Pancreas (tissue), 10 donors: ENCODE measurements at regions not wholly inside any gene's neighbourhood (a gene's known extent, or its start where the extent isn't known, plus 50 kb on each side); places are given as distances from the start of the nearest gene placed in this dataset.

Experiments
- ATAC-seq, 4 donors: fragments of 200-7000 bp; cut with Tn5 transposase; one replicate each; pipeline versions ENCODE4 v1.8.0 to v1.9.1; 2020; ENCODE audit warnings: mild to moderate bottlenecking in 4 of 4, moderate library complexity in 4 of 4
- DNase-seq, 6 donors: peaks; one replicate each; pipeline ENCODE4 v3.0.0-alpha.2; 2020
- FAIRE-seq: peaks from 2 replicates; lab custom pipeline; 2012; peaks lifted over from hg19 to GRCh38; lab: Jason Lieb, UNC
- H3K27ac ChIP-seq, 4 donors: fragments of 200-600 bp; sonication (generic); 1 replicate in 3 of 4; 2 replicates in 1 of 4; pipeline versions ENCODE4 v1.5.0 to v1.8.0; 2020
- H3K27me3 ChIP-seq, 4 donors: fragments of 200-600 bp; one replicate each; pipeline ENCODE4 v1.8.0; 2021
- H3K36me3 ChIP-seq, 3 donors: fragments of 200-600 bp; sonication (generic) in 1 of 3; one replicate each; pipeline versions ENCODE4 v1.5.0 to v1.8.0; 2020 to 2021
- H3K4me1 ChIP-seq, 3 donors: fragments of 200-600 bp; one replicate each; pipeline ENCODE4 v1.8.0; 2021
- H3K4me3 ChIP-seq, 4 donors: fragments of 200-600 bp; sonication (generic) in 2 of 4; one replicate each; pipeline versions ENCODE4 v1.5.0 to v1.8.0; 2020 to 2021
- H3K9me3 ChIP-seq, 4 donors: fragments of 200-600 bp; one replicate each; pipeline ENCODE4 v1.8.0; 2021
- WGBS, 2 donors: extraction: QIAGEN DNeasy Blood & Tissue Kit; methylation state at CpG; one replicate each; pipeline ENCODE4 v1.1.7; 2013; 5-methylcytosine and 5-hydroxymethylcytosine counted together
- intact Hi-C, 3 donors: fragments of 100-400 bp; cut with DNase I; formaldehyde crosslinking; loops; one replicate each; pipeline versions ENCODE4 v1.11.1 to v1.14.2; 2022
- TF ChIP-seq, protein P1 (sequence below), 4 donors: fragments of 200-600 bp; sonication (generic) in 3 of 4; IDR thresholded peaks; one replicate each; pipeline versions ENCODE4 v1.5.0 to v1.8.0; 2021; ENCODE audit warnings: antibody characterized with exemption in 4 of 4
- donor health status: healthy with polysubstance abuse.
- donor health status: DM: no; HTN: no; CAD: no; lungs with moderate emphysema.
- donor health status: DM: no; HTN: no; CAD: no.
- donor health status: control.
- donor health status: control.
- donor health status: Bipolar disorder and iron deficiency.
- donor health status: DM: yes; HTN: yes; CAD: no.
- donor health status: DM: no; HTN: no; CAD: no.
- donor health status: DM: no; HTN: no; CAD: no.
- donor health status: DM: yes; HTN: yes; CAD: no.

DNA sequence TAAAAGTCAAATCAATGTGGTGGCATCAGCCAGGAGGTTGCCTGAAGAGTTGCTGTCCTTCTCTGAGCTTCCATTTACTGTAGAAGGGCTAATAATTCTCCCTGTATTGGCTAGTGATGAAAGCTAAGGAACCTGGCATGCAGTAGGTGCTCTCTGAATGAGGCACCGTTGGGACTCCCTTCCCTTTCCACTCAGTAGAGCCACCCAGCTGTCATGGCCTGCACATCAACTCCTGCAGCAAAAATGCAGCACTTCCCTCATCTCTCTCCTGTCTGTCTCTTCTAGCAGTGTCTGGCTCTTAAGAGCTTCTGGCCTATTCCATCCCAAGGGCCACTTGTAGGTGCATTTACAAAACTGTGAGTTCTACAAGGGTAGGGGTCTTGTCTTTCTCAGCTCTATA, 369.0 kb downstream of the MATN1 start:
- intact Hi-C loops = no loop called here

DNA sequence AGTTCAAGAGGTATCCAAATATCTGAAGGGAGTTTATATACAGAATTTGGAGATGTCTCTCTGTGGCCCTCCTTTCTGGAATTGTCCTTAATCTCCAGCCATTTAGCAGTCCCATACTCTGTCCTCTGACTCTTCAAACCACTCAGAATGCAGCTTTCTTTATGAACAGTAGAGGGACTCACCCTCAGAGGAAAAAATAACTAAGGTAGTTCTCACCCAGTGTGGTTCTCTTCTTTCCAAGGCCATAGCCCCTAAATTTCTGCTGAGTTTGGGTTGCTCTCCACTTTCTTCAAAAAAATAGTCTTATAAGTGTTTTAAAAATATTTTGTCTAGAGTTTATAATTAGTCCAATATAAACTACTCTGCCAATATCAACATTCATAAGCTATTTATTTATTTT, 369.7 kb downstream of the MATN1 start:
- TF ChIP-seq, protein P1, sequence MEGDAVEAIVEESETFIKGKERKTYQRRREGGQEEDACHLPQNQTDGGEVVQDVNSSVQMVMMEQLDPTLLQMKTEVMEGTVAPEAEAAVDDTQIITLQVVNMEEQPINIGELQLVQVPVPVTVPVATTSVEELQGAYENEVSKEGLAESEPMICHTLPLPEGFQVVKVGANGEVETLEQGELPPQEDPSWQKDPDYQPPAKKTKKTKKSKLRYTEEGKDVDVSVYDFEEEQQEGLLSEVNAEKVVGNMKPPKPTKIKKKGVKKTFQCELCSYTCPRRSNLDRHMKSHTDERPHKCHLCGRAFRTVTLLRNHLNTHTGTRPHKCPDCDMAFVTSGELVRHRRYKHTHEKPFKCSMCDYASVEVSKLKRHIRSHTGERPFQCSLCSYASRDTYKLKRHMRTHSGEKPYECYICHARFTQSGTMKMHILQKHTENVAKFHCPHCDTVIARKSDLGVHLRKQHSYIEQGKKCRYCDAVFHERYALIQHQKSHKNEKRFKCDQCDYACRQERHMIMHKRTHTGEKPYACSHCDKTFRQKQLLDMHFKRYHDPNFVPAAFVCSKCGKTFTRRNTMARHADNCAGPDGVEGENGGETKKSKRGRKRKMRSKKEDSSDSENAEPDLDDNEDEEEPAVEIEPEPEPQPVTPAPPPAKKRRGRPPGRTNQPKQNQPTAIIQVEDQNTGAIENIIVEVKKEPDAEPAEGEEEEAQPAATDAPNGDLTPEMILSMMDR (IDR thresholded peaks at IDR 0.05) = no peak
- FAIRE-seq (no peak), ATAC-seq (no peak), DNase-seq (no peak)
- Histone ChIP-seq H3K27me3 (peaks cover 0 to 3% (median 0%) of the 10 kb centered on the region in 4 donors), H3K27ac (no peak overlapping the region), H3K9me3 (no peaks in the 10 kb centered on the region), H3K4me1 (no peaks in the 10 kb centered on the region), H3K4me3 (no peak overlapping the region), H3K36me3 (no peaks in the 10 kb centered on the region)
- intact Hi-C loops = no loop called here

More for the DNA sequence above, 369.0 kb downstream of the MATN1 start:
- DNase-seq (no peak), FAIRE-seq (no peak), ATAC-seq (no peak)
- WGBS, 2 donors = 5 to 11% methylated on average over 1 of the region's 1 CpG
- Histone ChIP-seq H3K9me3 (no peaks in the 10 kb centered on the region), H3K36me3 (no peaks in the 10 kb centered on the region), H3K27me3 (peaks cover 0 to 3% (median 0%) of the 10 kb centered on the region in 4 donors), H3K27ac (no peak overlapping the region), H3K4me1 (no peaks in the 10 kb centered on the region), H3K4me3 (no peak overlapping the region)
- TF ChIP-seq, protein P1 (IDR thresholded peaks at IDR 0.05) = no peak

DNA sequence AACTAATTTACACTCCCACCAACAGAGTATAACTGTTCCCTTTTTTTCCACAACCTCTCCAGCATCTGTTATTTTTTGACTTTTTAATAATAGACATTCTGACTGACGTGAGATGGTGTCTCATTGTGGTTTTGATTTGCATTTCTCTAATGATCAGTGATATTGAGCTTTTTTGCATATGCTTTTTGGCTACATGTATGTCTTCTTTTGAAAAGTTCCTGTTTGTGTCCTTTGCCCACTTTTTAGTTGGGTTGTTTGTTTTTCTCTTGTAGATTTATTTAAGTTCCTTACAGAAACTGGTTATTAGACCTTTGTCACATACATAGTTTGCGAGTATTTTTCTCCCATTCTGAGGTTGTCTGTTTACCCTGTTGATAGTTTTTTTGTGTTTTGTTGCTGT, 375.2 kb downstream of the MATN1 start:
- Histone ChIP-seq H3K4me1 (no peaks in the 10 kb centered on the region), H3K9me3 (no peaks in the 10 kb centered on the region), H3K27me3 (peaks cover 0 to 14% (median 4%) of the 10 kb centered on the region in 4 donors), H3K36me3 (no peaks in the 10 kb centered on the region), H3K27ac (no peak overlapping the region), H3K4me3 (no peak overlapping the region)
- 65 to 81% methylated on average over 2 of the region's 2 CpGs for WGBS, 2 donors
- intact Hi-C loops = no loop called here
- TF ChIP-seq, protein P1 (IDR thresholded peaks at IDR 0.05) = no peak
- no peak for DNase-seq
- no peak for FAIRE-seq
- no peak for ATAC-seq

DNA sequence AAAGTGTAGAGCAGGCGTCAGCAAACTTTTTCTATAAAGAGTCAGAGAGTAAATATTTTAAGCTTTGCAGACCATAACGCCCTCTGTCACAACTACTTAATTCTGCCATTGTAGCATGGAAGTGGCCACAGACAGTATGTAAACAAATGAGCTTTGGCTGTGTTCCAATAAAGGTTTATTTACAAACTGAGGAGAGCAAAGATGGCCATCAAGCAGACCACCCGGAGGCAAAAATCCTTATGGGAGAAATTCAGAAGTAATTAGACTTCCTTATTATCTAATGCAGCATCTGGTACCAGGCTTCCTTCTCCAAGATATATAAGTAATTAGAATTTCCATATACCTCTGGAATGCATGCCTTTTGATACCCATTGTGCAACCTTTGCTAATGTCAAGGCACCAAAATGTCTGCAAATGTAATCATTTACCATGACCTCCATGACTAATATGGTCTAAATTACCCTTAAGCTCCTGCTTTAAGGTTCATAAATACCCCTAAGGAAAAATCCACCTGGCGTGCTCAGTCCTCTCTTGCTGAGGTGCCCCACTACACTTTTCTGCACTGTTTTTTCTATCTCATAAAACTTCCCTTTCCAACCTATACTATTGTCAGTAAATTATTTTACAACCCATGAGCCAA, 377.8 kb downstream of the MATN1 start:
- FAIRE-seq (no peak), DNase-seq (no peak), ATAC-seq (no peak)
- Histone ChIP-seq H3K27me3 (peaks cover 0 to 25% (median 7%) of the 10 kb centered on the region in 4 donors), H3K9me3 (no peaks in the 10 kb centered on the region), H3K4me1 (no peaks in the 10 kb centered on the region), H3K4me3 (no peak overlapping the region), H3K27ac (no peak overlapping the region), H3K36me3 (no peaks in the 10 kb centered on the region)
- intact Hi-C loops = no loop called here
- 27 to 29% methylated on average over 4 of the region's 4 CpGs for WGBS, 2 donors
- TF ChIP-seq, protein P1 (IDR thresholded peaks at IDR 0.05) = no peak

DNA sequence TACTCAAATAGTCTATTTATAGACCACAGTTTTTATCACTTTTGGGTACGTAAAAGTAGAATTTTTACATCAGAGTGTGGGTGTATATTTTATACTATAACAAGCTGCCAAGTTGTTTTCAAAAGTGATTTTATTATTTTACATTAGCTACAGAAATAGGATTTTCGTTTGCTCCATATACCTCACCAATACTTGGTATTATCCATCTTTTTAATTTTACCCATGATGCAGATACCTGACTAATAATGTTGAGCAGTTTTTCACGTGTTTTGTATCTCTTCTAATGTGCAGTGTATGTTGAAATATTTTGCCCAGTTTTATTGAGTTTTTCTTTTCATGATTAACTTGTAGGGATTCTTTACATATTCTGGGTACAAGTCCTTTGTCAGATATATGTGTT, 379.8 kb downstream of the MATN1 start:
- Histone ChIP-seq H3K36me3 (no peaks in the 10 kb centered on the region), H3K27me3 (peaks cover 0 to 27% (median 5%) of the 10 kb centered on the region in 4 donors), H3K27ac (no peak overlapping the region), H3K9me3 (no peaks in the 10 kb centered on the region), H3K4me3 (no peak overlapping the region), H3K4me1 (no peaks in the 10 kb centered on the region)
- DNase-seq = no peak
- FAIRE-seq = no peak
- intact Hi-C loops = no loop called here
- no peak for ATAC-seq
- 37 to 38% methylated on average over 3 of the region's 3 CpGs for WGBS, 2 donors
- TF ChIP-seq, protein P1 (IDR thresholded peaks at IDR 0.05) = no peak
